Stimulated activated naive CD8-positive, alpha-beta T cell treated with anti-CD3 and anti-CD28 coated beads, Interleukin-15, Interleukin-2, amounts not matched to agents 100 ng/mL and 50 ng/mL, for 24 hours (primary cell): ENCODE measurements at regions not wholly inside any gene's neighbourhood (a gene's known extent, or its start where the extent isn't known, plus 50 kb on each side); places are given as distances from the start of the nearest gene placed in this dataset.

Experiments used
- H3K27ac Mint-ChIP-seq: one replicate; pipeline ENCODE4 v1.8.0; 2021; ENCODE audit warnings: mild to moderate bottlenecking, mixed read lengths
- H3K27me3 Mint-ChIP-seq: one replicate; pipeline ENCODE4 v1.8.0; 2021; ENCODE audit warnings: mixed read lengths
- H3K36me3 Mint-ChIP-seq: one replicate; pipeline ENCODE4 v1.8.0; 2021; ENCODE audit warnings: low read depth, mixed read lengths
- H3K4me1 Mint-ChIP-seq: one replicate; pipeline ENCODE4 v1.8.0; 2021; ENCODE audit warnings: low read depth, mixed read lengths
- H3K4me3 Mint-ChIP-seq: one replicate; pipeline ENCODE4 v1.8.0; 2021; ENCODE audit warnings: mild to moderate bottlenecking, mixed read lengths
- H3K9me3 Mint-ChIP-seq: one replicate; pipeline ENCODE4 v1.8.0; 2021; ENCODE audit warnings: mixed read lengths

GRCh38 chr22:48641906-48642475 lies 1185.7 kb downstream of the BRD1 start:
- Mint-ChIP-seq H3K9me3 (no peaks in the 10 kb centered on the region), H3K4me1 (peaks cover 3% of the 10 kb centered on the region), H3K36me3 (no peaks in the 10 kb centered on the region), H3K27me3 (no peaks in the 10 kb centered on the region), H3K4me3 (no peak overlapping the region), H3K27ac (no peak overlapping the region)

- H3K4me1 Mint-ChIP-seq: peaks cover 8% of the 10 kb centered on the region
- H3K4me3 Mint-ChIP-seq: no peak overlapping the region
- H3K36me3 Mint-ChIP-seq: no peaks in the 10 kb centered on the region
- H3K27me3 Mint-ChIP-seq: no peaks in the 10 kb centered on the region
- no peaks in the 10 kb centered on the region for H3K9me3 Mint-ChIP-seq
- no peak overlapping the region for H3K27ac Mint-ChIP-seq
Observed at GRCh38 chr22:48640890-48641841, 1186.5 kb downstream of the BRD1 start.

DNA sequence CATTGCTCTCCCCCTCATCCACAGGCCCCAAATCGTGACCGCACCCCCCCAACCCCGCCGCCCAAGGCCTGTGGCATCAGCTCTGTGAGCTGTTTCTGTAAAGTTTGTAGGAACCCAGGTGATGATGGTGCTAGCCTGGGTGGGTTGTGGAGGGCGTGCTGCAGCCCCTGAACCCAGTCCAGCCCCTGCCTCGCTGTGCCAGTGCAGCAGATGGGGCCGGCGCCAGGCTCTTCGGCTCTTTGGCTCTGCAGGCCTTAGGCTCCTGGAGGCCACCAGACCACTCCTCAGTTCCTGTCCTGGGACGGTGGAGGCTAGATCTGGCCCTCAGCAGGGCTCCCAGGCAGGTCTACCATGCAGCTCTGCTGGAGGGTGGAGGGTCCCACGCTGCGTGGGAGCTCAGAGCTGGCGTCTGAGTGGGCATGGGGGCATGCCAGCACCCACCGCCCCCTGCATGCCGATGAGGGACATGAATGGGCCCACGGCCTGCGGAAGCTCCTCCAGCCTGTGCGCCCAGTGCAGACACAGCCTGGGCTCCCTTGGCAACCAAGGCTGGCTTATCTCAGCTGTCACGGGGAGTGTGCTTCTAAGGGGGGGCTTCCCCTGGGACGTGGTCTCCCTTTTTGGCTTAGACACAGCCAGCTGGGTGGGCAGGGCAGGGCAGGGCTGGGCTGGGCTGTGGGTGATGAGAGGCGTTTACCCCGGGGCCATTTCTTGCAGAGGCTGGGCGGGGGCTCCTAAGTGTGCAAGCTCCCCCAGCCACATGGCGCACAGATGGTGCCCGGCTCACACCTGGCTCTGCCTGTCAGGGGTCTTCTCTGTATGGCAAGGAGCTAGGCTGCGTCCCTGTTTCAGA lies 1187.6 kb downstream of the BRD1 start:
- no peak overlapping the region for H3K4me3 Mint-ChIP-seq
- no peaks in the 10 kb centered on the region for H3K9me3 Mint-ChIP-seq
- peaks cover 16% of the 10 kb centered on the region for H3K4me1 Mint-ChIP-seq
- H3K27me3 Mint-ChIP-seq: no peaks in the 10 kb centered on the region
- no peaks in the 10 kb centered on the region for H3K36me3 Mint-ChIP-seq
- H3K27ac Mint-ChIP-seq: no peak overlapping the region

GRCh38 chr22:48639021-48639795 lies 1188.5 kb downstream of the BRD1 start:
- peaks cover 14% of the 10 kb centered on the region for H3K4me1 Mint-ChIP-seq
- no peaks in the 10 kb centered on the region for H3K36me3 Mint-ChIP-seq
- no peak overlapping the region for H3K4me3 Mint-ChIP-seq
- no peaks in the 10 kb centered on the region for H3K27me3 Mint-ChIP-seq
- no peaks in the 10 kb centered on the region for H3K9me3 Mint-ChIP-seq
- no peak overlapping the region for H3K27ac Mint-ChIP-seq

DNA sequence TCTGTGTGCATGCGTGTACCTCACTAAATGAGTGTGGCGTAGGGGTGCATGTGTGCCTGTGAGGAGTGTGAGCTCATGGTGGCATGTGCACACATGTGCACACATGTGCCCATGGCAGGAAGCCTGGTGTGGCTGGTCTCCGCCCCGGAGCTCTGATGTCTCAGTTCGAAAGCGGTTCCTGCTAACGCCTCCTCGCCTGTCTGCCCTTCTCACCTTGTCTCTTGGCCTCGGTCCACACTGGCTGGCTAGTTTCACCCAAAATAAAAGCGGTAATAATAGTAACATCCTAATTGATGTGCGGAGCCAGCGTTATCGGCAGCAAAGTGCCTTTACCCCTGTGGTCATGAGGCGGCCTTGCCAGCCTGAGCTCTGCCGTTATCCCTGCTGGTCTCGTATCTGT lies 1190.4 kb downstream of the BRD1 start:
- no peaks in the 10 kb centered on the region for H3K27me3 Mint-ChIP-seq
- no peak overlapping the region for H3K27ac Mint-ChIP-seq
- H3K4me3 Mint-ChIP-seq: no peak overlapping the region
- no peaks in the 10 kb centered on the region for H3K36me3 Mint-ChIP-seq
- peaks cover 13% of the 10 kb centered on the region for H3K4me1 Mint-ChIP-seq
- H3K9me3 Mint-ChIP-seq: no peaks in the 10 kb centered on the region

DNA sequence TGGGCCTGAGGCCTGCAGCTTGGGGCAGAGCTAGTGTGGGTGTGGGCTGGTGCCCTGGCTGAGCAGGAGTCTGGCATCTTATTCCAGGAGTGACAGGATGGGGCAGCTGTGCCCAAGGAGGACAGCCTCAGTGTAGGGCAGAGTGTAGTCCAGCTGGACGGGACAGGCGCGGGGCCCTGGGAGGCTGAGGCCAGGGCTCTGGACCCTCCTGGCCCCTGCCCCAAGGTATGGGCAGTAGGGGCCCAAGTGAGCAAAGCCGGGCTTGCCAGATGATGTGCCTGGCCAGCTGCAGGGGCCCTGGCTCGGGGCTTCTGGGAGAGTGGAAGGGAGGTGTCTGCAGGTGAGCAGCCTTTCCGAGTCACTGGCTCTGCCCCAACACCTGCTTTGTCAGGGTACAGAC lies 1190.9 kb downstream of the BRD1 start:
- no peak overlapping the region for H3K27ac Mint-ChIP-seq
- H3K4me3 Mint-ChIP-seq: no peak overlapping the region
- H3K9me3 Mint-ChIP-seq: no peaks in the 10 kb centered on the region
- H3K4me1 Mint-ChIP-seq: peaks cover 13% of the 10 kb centered on the region
- H3K27me3 Mint-ChIP-seq: no peaks in the 10 kb centered on the region
- no peaks in the 10 kb centered on the region for H3K36me3 Mint-ChIP-seq

- H3K4me3 Mint-ChIP-seq: no peak overlapping the region
- peaks cover 13% of the 10 kb centered on the region for H3K4me1 Mint-ChIP-seq
- H3K27ac Mint-ChIP-seq: no peak overlapping the region
- no peaks in the 10 kb centered on the region for H3K36me3 Mint-ChIP-seq
- H3K9me3 Mint-ChIP-seq: no peaks in the 10 kb centered on the region
- H3K27me3 Mint-ChIP-seq: no peaks in the 10 kb centered on the region
Observed at GRCh38 chr22:48635816-48636215, 1191.9 kb downstream of the BRD1 start.

GRCh38 chr22:48635031-48635430 lies 1192.6 kb downstream of the BRD1 start:
- H3K27me3 Mint-ChIP-seq: no peaks in the 10 kb centered on the region
- no peaks in the 10 kb centered on the region for H3K36me3 Mint-ChIP-seq
- peaks cover 13% of the 10 kb centered on the region for H3K4me1 Mint-ChIP-seq
- no peak overlapping the region for H3K27ac Mint-ChIP-seq
- no peak overlapping the region for H3K4me3 Mint-ChIP-seq
- no peaks in the 10 kb centered on the region for H3K9me3 Mint-ChIP-seq

- Mint-ChIP-seq H3K4me3 (no peak overlapping the region), H3K36me3 (no peaks in the 10 kb centered on the region), H3K27ac (no peak overlapping the region), H3K9me3 (no peaks in the 10 kb centered on the region), H3K4me1 (peaks cover 13% of the 10 kb centered on the region), H3K27me3 (no peaks in the 10 kb centered on the region)
Observed at GRCh38 chr22:48633996-48634836, 1193.5 kb downstream of the BRD1 start.

DNA sequence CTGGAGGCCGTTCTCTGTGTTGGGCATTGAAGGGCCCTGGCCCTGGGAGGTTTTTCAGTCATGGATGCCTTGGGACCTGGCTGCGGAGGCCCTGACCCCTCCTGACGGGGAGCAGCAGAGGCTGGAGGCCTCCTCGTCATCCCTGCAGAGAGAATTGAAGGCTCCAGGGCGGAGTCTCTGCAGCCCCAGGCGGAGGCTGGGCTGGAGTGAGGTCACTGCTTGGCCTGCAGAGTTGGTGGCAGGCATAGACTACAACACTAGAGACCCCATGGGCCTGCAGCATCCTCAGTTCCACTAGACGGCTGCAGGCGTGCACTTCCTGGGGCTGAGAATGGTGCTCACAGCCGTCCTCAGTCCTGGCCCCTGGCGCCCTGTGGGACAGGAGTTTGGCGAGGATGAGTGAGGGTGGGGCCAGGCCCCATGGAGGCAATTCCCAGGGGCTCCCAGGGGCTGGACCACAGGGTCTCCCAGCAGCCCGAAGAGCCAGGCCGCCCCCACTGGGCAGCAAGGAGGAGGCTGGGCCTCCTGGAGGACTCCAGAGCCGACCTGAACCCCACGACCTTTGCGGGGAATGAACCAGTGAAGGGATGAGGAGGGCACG lies 1194.9 kb downstream of the BRD1 start:
- Mint-ChIP-seq H3K27ac (no peak overlapping the region), H3K36me3 (no peaks in the 10 kb centered on the region), H3K4me1 (peaks cover 13% of the 10 kb centered on the region), H3K27me3 (no peaks in the 10 kb centered on the region), H3K4me3 (no peak overlapping the region), H3K9me3 (no peaks in the 10 kb centered on the region)

GRCh38 chr22:48631288-48631863 lies 1196.3 kb downstream of the BRD1 start:
- peaks cover 10% of the 10 kb centered on the region for H3K4me1 Mint-ChIP-seq
- no peak overlapping the region for H3K27ac Mint-ChIP-seq
- H3K36me3 Mint-ChIP-seq: no peaks in the 10 kb centered on the region
- no peak overlapping the region for H3K4me3 Mint-ChIP-seq
- H3K27me3 Mint-ChIP-seq: peaks cover 4% of the 10 kb centered on the region
- H3K9me3 Mint-ChIP-seq: no peaks in the 10 kb centered on the region

- Mint-ChIP-seq H3K27me3 (peaks cover 4% of the 10 kb centered on the region), H3K27ac (no peak overlapping the region), H3K4me1 (peaks cover 5% of the 10 kb centered on the region), H3K9me3 (no peaks in the 10 kb centered on the region), H3K36me3 (no peaks in the 10 kb centered on the region), H3K4me3 (no peak overlapping the region)
Observed at GRCh38 chr22:48630848-48631247, 1196.8 kb downstream of the BRD1 start.

- H3K27ac Mint-ChIP-seq: no peak overlapping the region
- peaks cover under 1% of the 10 kb centered on the region for H3K4me1 Mint-ChIP-seq
- no peaks in the 10 kb centered on the region for H3K36me3 Mint-ChIP-seq
- H3K27me3 Mint-ChIP-seq: peaks cover 4% of the 10 kb centered on the region
- H3K9me3 Mint-ChIP-seq: no peaks in the 10 kb centered on the region
- H3K4me3 Mint-ChIP-seq: no peak overlapping the region
Observed at GRCh38 chr22:48630433-48630754, 1197.3 kb downstream of the BRD1 start.
